ENCODE measurements at regions not wholly inside any gene's neighbourhood (a gene's known extent, or its start where the extent isn't known, plus 50 kb on each side); places are given as distances from the start of the nearest gene placed in this dataset.

DNA sequence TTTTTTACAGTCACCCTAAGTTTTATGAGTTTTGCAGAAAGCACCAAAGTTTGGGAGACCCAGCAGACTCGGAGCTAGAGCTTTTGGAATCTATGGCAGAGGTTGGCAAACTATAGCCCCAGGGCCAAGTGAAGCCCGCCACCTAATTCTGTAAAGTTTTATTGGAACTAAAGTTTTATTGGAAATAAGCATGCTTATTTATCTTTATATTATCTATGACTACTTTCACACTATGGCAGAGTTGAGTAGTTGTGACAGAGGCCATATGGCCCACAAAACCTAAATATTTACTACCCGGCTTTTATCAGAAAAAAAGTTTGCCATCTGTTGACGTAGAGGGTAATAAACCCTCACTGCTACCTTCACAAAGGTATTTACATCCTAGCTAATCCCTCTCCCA is 267.6 kb downstream of the GPAM start:
- no peak overlapping the region for H3K27ac ChIP-seq (ENCODE audit: insufficient read depth, low read length)

More for the DNA sequence above, 267.6 kb downstream of the GPAM start:
- H3K4me3 ChIP-seq (ENCODE audit: insufficient read depth, low read depth, low read length): no peak overlapping the region
- H2BK15ac ChIP-seq (ENCODE audit: low read depth, low read length): no peak overlapping the region
- H4K20me1 ChIP-seq (ENCODE audit: insufficient read depth, low read length): no peaks in the 10 kb centered on the region
- H3K9ac ChIP-seq (ENCODE audit: low read depth, low read length): no peak overlapping the region
- no peak overlapping the region for H4K5ac ChIP-seq (ENCODE audit: low read depth, low read length)
- no TSS peak for BruUV-seq (replicated peaks)
- ATAC-seq (ENCODE audit: low read depth) (no peak), DNase-seq (no peak)
- H3K9me3 ChIP-seq (ENCODE audit: control insufficient read depth, insufficient read depth, low read length): peaks cover 14% of the 10 kb centered on the region
- no peaks in the 10 kb centered on the region for H3K36me3 ChIP-seq (ENCODE audit: control insufficient read depth, insufficient read depth, low read length)
- H2BK20ac ChIP-seq (ENCODE audit: low read depth, low read length): no peak overlapping the region
- POLR2A ChIA-PET (ENCODE audit: unreplicated experiment): no interaction called here
- no peaks in the 10 kb centered on the region for H3K9me1 ChIP-seq (ENCODE audit: insufficient read depth, low read length)
- WGBS, 2 experiments (ENCODE audit: extremely low coverage in 2 of 2, insufficient read length in 1 of 2): no CpG with 5 or more reads among the region's 4 CpGs
- in situ Hi-C loops (cut with MboI; ENCODE audit: low sequenced_read_pairs) (no loop called here), intact Hi-C loops (cut with micrococcal nuclease) (no loop called here), dilution Hi-C loops (cut with HindIII; ENCODE audit: low sequenced_read_pairs, unreplicated experiment) (no loop called here)
- no peak overlapping the region for H3K4me2 ChIP-seq (ENCODE audit: low read depth, low read length)
- TF ChIP-seq BHLHE40 (IDR thresholded peaks at IDR 0.05; ENCODE audit: low read depth, low read length) (no peak), RCOR1 (IDR thresholded peaks at IDR 0.05; ENCODE audit: insufficient replicate concordance, low read length) (no peak), CTCF (conservative IDR thresholded peaks at IDR 0.05; ENCODE audit: low read depth, low read length) (no peak), CHD1 (IDR thresholded peaks at IDR 0.05; ENCODE audit: low read depth, low read length) (no peak), RFX5 (IDR thresholded peaks at IDR 0.05; ENCODE audit: low read depth, low read length) (no peak), NFE2L2 (IDR thresholded peaks at IDR 0.05; ENCODE audit: low read depth, low read length) (no peak), RAD21 (IDR thresholded peaks at IDR 0.05; ENCODE audit: low read length) (no peak), SMC3 (IDR thresholded peaks at IDR 0.05; ENCODE audit: low read depth, low read length) (no peak), MAZ (IDR thresholded peaks at IDR 0.05; ENCODE audit: borderline replicate concordance, low read depth, low read length) (no peak), MXI1 (IDR thresholded peaks at IDR 0.05; ENCODE audit: borderline replicate concordance, low read depth, low read length) (no peak), POLR2A (IDR thresholded peaks at IDR 0.05; ENCODE audit: low read depth, low read length) (no peak), MAFK (IDR thresholded peaks at IDR 0.05; ENCODE audit: low read depth, low read length) (no peak), CEBPB (IDR thresholded peaks at IDR 0.05; ENCODE audit: low read depth, low read length) (no peak), FOS (IDR thresholded peaks at IDR 0.05; ENCODE audit: low read depth, low read length) (no peak)
- TF ChIP-seq, protein P1, sequence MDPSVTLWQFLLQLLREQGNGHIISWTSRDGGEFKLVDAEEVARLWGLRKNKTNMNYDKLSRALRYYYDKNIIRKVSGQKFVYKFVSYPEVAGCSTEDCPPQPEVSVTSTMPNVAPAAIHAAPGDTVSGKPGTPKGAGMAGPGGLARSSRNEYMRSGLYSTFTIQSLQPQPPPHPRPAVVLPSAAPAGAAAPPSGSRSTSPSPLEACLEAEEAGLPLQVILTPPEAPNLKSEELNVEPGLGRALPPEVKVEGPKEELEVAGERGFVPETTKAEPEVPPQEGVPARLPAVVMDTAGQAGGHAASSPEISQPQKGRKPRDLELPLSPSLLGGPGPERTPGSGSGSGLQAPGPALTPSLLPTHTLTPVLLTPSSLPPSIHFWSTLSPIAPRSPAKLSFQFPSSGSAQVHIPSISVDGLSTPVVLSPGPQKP (IDR thresholded peaks at IDR 0.05; ENCODE audit: borderline replicate concordance, low read depth, low read length): no peak
- H3K4ac ChIP-seq (ENCODE audit: low read depth, low read length): no peak overlapping the region
- no peak overlapping the region for H4K8ac ChIP-seq (ENCODE audit: low read depth in 2 of 2, low read length in 2 of 2)
- no peak overlapping the region for H3K14ac ChIP-seq (replicated peaks; ENCODE audit: low read depth, low read length)
- CTCF ChIA-PET: no interaction called here
- H3K18ac ChIP-seq (ENCODE audit: low read depth, low read length): no peak overlapping the region
- no peak overlapping the region for H2BK120ac ChIP-seq (ENCODE audit: low read depth, low read length)
- H2BK5ac ChIP-seq (ENCODE audit: low read depth, low read length, poor library complexity, severe bottlenecking): no peak overlapping the region
- no peak overlapping the region for H4K91ac ChIP-seq (ENCODE audit: insufficient read depth, low read depth, low read length)
- no peak overlapping the region for H2AFZ ChIP-seq (replicated peaks; ENCODE audit: low read length, poor library complexity)
- H3K56ac ChIP-seq (ENCODE audit: extremely low read depth, insufficient read depth, low read length): no peak overlapping the region
- no peaks in the 10 kb centered on the region for H3K79me1 ChIP-seq (ENCODE audit: low read depth in 1 of 2, low read length in 2 of 2)
- H3K4me1 ChIP-seq (ENCODE audit: control insufficient read depth, insufficient read depth, low read length): no peaks in the 10 kb centered on the region
- no peak overlapping the region for H2AK9ac ChIP-seq (replicated peaks; ENCODE audit: low read depth, low read length, poor library complexity)
- no peak overlapping the region for H3K23ac ChIP-seq (ENCODE audit: low read depth, low read length)
- no peaks in the 10 kb centered on the region for H3K27me3 ChIP-seq (ENCODE audit: control insufficient read depth, insufficient read depth, low read length)
- no peak overlapping the region for H2AK5ac ChIP-seq (ENCODE audit: low read depth, low read length)
